Left colon (tissue), 2 donors: ENCODE measurements at regions not wholly inside any gene's neighbourhood (a gene's known extent, or its start where the extent isn't known, plus 50 kb on each side); places are given as distances from the start of the nearest gene placed in this dataset.

ENCODE experiments used
- ATAC-seq: fragments of 200-7000 bp; cut with Tn5 transposase; one replicate; pipeline ENCODE4 v1.9.1; 2020; ENCODE audit warnings: mild to moderate bottlenecking, moderate library complexity
- DNase-seq, 2 donors: peaks; one replicate each; pipeline ENCODE4 v3.0.0-alpha.2; 2020
- intact Hi-C, 2 donors: fragments of 100-400 bp; cut with DNase I in 1 of 2; cut with micrococcal nuclease in 1 of 2; formaldehyde crosslinking; loops; one replicate each; pipeline versions ENCODE4 v1.11.2 to v1.14.0; 2022; cut with DNase I, micrococcal nuclease
- donor health status: DM: no; HTN: no; CAD: no.
- donor health status: DM: yes; HTN: yes; CAD: no.

DNA sequence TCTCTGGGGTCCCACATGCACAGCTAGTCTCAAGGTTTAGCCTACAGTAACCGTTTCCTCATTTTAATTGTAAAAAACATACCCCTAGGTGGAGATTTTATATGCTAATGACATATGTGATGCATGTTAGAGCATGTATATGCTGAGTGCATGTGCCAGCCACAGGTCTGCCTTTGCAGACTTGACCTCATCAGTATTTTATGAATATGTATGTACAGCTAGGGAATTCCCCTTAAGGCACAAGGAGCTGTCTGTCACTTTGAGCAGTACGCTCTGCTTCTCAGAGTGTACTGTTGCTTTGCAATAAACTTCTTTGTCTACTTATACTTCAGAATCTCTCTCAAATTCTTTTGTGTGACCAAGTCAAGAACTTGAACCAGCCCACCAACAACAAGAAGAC is 131.2 kb upstream of the ERBB4 start:
- intact Hi-C loops = no loop called here
- DNase-seq (no peak), ATAC-seq (no peak)

DNA sequence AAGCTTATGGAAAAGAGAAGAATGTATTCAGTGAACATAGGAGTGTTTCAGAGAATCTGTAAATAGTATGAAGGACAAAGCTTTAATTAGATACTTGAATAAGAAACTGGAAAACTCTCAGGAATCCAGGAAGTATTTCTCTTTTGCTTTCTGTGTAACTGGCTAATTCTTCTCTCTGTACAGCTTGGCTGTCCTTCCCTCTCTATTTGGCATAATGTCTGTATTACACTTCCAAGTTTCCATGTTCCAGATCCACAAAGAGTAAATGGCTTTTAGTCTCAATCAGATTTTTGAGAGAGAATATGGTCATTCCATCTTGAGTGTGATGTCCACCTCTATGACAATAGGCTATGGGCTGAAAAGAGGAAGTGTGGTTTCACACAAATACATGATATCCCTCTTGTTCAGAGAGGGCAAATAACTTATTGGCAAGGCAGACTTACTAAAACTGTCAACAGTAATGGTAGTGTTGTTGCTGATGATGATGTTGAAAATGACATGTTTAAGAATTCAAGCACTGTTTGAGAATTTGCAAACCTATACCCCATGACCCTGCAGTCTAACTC is 129.2 kb upstream of the ERBB4 start:
- intact Hi-C loops = no loop called here
- ATAC-seq (no peak), DNase-seq (no peak)

DNA sequence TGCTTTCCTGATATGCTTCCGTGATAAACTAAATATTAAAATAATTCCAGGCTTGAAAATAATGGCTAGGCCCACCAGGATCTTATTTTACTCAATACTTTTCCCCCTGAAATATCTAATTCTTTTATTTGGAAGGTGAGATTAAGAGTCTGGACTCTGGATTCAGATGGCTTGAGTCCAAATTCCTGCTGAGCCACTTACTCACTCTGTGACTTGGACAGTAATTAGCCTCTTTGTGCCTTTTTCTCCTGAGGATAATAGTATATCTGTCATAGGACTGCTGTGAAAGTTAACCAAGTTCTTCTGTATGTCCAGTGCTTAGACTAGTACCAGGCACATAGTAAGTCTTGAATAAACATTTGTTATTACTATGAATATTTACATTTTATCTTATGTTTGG is 127.3 kb upstream of the ERBB4 start:
- no peak for ATAC-seq

DNA sequence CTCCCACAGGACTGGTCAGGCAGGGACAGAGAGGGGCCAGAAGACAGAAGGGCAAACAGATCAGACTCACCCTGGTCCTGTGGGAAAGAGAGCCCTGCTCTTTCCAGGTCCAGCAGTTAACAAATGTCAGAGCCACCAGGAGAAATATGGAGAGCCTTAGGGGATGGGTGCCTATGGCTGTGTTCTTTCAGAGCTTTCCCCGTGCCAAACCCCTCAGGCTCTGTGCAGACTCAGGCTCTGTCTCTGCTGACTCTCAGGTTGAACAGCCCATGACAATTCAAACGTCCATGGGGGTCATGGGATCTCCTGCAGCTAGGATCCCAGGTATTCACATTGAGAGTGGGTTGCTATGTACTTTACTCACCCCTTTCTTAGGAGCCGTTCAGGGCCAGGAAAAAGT is 120.8 kb upstream of the ERBB4 start:
- intact Hi-C loops = no loop called here
- no peak for DNase-seq
- ATAC-seq = no peak

More for the DNA sequence above, 127.3 kb upstream of the ERBB4 start:
- intact Hi-C loops = no loop called here
- no peak for DNase-seq

DNA sequence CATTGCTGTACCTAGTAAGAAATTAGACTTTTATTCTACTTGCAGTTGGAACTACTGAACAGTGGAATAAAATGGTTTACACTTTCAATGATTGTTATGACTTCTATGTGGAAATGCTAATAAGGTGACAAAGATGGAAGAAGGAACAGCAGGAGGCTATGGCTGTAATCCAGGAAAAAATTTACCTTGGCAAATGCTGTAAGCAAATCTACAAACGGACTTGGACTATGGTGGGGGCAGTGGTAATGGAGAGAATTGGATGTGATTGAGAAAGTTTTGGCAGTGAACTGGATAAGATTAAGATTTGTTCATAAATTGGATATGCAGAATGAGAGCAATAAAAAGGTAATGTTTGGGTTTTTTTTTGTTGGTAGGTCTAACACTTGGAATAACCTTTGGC is 111.0 kb upstream of the ERBB4 start:
- ATAC-seq (no peak), DNase-seq (no peak)
- intact Hi-C loops = no loop called here

DNA sequence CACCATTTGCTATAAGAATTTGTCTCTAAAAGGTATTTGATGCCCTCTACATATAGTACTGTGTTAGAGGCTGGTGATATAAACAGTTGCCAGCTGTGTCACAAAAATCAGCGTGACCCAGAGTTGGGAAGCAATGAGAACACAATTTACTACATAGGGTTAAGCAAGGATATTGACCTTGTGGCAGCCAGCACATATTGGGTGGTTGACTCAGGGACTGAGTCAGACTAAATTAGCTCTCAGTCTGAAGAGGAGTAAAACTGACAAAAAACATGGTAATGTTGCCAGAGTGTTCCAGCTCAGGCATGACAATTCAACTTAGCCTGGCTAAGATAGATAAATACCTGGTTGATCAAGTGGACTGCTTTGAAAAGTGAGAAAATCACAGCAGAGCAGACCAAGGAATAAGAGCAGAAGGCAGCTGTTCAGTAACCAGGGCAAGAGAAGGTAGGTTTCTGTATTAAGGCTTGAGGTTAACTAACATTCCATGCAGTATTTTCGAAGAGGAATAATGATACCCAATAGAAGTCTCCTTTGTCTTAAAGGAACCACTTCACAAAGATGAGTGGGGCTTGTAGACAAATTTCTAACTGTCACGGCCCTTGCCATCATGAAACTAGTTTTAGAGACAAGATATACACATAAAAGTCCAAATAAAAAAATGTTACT is 108.2 kb upstream of the ERBB4 start:
- ATAC-seq = no peak
- no peak for DNase-seq
- intact Hi-C loops = no loop called here

DNA sequence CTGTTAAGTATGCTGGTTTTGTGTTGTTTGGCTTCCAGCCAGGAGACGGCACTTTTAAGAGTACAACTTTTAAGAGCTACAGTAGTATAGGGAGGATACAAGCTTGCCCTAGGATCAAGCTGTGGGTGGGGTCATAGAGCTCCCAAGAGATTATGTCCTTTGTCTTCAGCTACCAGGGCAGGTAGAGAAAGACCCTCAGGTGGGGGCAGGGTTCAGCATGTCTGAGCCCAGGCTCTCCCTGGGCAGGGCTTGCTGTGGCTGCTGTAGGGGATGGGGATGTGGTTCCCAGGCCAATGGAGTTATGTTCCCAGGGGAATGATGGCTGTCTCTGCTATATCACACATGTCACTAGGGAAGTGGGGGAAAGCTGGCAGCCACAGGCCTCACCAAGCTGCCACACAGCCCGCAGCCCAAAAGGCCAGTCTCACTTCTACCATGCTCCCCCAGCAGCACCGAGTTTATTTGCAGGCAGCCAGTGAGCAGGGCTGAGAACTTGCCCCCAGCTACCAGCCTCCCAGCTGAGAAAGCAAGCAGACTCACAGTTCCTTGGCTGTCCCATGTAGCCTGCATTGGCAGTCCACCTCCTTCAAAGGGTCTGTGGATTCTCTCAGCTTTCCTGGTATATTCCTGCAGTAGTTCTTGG is 105.7 kb upstream of the ERBB4 start:
- DNase-seq (no peak), ATAC-seq (no peak)
- intact Hi-C loops = no loop called here

DNA sequence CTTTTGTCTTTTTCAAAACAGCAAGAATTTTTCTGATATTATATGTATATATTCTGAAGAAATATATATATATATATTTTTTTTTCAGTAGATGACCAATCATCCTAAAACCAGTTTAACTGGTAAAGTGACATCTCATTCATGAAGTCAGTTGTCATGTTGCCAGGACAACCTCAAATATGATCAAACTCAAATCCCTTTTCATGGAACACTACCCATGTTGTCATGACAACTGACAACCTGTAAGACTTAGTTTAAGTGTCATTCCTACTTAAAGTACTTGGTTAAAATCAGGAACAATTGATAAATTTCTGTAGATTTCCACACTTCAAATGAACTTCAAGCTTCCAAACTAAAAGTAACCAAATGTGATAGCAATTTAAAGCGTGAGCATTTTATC is 101.8 kb upstream of the ERBB4 start:
- ATAC-seq = no peak
- DNase-seq = no peak
- intact Hi-C loops = no loop called here

DNA sequence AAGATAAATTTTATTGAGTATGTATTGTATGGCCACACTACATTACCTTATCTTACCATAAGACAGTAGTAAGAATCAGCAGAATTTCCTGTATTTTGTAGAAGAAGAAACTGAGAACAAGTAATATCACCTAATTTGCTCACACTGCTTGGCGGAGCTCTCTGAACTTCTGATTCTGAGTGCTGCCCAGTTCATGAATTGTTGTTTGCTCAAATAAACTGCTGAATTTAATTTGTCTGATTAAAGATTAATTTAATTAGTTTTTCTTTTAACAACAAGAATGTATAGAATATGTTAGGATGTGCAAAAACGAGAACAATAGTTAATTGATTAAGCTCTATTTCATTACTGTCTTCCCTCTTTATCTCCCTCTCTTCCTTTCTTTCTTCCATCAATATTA is 100.1 kb upstream of the ERBB4 start:
- DNase-seq (no peak), ATAC-seq (no peak)
- intact Hi-C loops = no loop called here

DNA sequence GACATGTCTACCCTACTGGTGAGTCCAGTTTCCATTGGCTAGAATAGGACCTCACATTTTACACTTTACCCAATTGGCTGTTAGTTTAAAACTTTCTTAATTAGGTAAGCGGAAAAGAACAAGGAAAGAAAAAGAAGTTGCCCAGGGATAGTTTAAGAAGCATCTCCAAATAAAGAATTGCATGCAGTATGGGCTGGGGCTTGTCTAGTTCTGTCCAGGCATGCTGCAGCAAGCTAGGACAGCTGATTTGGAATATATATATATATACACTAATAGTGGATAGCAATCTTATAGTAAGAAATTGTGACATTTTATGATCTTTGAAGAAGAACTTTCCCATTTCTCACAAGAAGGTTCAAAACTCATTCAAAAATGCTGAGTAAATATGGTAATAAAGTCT is 90.0 kb upstream of the ERBB4 start:
- no peak for ATAC-seq

DNA sequence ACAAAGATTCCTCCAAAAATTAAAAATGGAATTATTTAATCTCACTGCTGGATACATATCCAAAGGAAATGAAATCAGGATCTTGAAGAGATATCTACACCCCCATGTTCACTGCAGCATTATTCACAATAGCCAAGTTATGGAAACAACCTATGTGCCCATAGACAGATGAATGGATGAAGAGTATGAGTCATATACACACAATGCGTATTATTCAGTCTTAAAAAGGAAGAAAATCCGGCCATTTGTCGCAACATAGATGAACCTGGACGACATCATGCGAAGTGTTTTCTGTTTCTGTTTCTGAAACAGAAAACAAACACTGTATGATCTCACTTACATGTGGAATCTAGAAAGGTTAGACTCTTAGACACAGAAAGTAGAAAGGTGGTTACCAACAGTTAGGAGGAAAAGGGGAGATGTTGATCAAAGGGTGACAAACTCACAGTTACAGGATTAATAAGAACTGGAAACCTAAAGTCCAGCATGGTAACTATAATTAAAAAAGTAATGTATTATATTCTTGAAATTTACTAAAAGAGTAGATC is 87.8 kb upstream of the ERBB4 start:
- ATAC-seq = no peak
- no peak for DNase-seq
- intact Hi-C loops = no loop called here

More for the DNA sequence above, 90.0 kb upstream of the ERBB4 start:
- DNase-seq = no peak
- intact Hi-C loops = no loop called here

DNA sequence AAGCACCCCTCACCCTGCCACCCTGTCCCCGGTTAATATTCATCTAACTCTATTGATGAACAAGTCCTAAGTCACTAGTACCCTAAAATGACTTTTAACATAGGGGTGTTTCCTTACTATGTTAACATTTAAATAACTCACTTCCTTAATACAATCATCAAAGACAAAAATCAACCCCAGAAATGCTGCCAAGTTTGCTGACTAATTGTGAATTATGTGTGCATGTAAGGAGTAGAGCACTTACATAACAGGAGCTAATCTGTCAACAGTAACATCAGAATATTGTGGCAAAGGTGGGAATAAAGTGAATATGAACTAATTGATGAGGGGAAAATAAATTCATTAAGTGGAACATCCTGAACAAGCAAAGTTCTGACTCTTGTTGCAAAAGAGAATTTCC is 81.4 kb upstream of the ERBB4 start:
- ATAC-seq (no peak), DNase-seq (no peak)
- intact Hi-C loops = no loop called here

DNA sequence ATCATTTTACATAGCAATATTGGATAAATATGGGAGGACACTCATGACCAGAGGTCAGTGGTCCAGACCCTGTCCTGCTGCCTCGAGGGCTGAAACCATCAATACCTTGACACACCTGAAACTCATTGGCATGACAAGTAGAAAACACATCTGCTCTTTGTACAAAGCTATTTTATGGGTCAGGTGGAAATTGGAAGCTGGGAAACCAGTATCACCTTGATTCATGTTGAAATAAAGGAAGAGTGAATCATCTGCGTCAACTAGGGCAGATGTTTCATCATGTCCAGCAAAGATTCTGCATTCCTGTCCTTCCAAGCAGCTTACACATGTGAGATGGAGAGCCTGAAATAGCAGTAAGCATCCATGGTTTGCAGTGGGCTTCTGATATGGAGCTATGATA is 80.0 kb upstream of the ERBB4 start:
- ATAC-seq = no peak
- DNase-seq = no peak
- intact Hi-C loops = no loop called here

DNA sequence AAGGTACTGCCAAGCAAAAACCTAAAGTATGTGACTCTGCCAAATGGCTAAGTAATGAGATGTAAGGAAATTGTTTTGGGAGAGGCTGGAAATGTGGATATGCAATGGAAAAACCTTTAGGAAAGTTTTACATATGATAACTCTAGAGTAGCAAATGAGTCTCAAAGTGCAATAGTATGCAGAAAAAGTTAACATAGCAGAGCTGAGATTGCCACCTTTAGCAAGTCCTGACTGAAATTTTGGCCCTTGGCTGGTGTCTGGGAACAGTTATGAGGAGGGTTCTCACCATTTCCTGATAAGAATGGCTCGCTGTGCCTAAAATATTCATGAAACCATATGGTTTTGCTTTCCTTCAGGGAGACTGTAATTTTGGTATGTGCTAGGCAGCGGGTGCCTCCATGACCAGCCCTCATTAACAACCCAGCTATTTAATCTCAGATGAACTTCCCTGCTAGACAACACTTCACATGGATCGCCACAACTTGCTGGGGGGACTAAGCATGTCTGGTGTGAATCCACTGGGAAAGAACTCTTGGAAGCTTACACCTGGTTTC is 72.3 kb upstream of the ERBB4 start:
- ATAC-seq = no peak
- intact Hi-C loops = no loop called here
- DNase-seq = no peak

DNA sequence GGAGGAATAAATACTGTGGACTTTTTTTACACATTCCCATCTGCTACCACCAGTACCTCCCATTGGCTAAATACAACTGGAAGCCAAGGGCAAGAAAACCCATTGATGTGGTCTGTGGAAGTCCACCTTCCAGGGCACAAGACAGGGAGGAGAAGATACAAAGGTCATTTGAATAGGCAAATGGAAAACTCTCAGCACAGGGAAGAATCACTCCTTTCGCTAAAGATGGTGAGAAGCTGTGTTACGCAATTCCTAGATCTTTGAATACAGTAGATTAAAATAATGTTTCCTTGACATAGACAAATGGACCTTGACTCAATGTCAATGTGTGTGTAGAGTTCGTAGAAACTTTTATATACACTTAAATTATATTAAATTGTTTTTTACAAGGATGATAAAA is 70.9 kb upstream of the ERBB4 start:
- no peak for DNase-seq
- intact Hi-C loops = no loop called here
- ATAC-seq = no peak

DNA sequence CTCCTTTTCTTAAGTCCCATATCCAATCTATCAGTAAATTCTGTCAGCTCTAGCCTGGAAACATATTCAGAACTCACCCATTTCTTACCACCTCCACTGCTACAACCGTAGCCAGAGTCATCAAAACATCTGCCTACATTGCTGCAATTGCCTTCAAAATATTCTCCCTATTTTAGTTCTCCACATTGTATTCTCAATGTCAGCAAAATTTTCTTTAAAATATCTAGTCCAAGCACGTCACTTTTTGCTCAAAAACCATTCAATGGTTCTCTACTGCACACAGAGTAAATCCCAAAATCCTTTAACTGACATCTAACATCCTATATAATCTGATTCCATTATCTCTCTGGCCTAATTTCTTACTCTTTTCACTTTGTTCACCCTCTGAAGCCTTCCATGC is 68.5 kb upstream of the ERBB4 start:
- ATAC-seq = no peak
- intact Hi-C loops = no loop called here
- DNase-seq = no peak

DNA sequence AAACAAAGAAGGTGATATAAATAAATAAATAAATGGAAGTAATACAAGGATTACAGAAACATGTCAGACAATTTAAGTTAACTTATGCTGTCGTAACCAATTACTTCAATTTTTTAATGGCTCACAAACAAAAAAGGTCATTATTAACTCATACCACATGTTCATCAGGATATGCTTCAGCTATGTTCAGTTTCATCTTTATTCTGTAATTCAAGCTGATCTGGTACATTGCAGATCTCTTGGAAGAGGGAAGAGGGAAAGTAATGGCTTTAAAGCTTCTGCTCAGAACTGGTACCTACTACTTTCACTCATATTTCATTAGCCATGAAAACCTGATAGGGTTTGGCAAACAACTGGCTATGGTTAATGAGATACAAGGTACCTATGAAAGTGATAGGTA is 67.6 kb upstream of the ERBB4 start:
- no peak for DNase-seq
- intact Hi-C loops = no loop called here
- ATAC-seq = no peak

DNA sequence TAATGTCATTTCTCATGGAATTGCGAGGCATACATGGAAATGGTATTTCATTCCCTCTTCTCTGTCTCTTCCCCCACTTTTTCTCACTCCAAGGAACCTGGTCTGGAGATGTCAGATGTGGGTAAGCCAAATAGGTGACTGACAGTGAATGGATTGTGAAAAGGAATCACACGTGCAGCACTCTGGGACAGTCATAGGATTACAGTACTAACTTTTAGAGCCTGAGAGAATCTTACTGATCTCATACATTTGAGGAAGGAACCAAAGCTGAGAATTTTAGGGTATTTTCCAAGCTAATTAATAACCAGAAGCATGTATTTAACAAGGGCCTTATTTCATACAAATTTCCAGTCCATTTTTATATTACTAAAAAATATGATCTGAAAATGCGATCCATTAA is 58.1 kb upstream of the ERBB4 start:
- DNase-seq (no peak), ATAC-seq (no peak)
- intact Hi-C loops = no loop called here

DNA sequence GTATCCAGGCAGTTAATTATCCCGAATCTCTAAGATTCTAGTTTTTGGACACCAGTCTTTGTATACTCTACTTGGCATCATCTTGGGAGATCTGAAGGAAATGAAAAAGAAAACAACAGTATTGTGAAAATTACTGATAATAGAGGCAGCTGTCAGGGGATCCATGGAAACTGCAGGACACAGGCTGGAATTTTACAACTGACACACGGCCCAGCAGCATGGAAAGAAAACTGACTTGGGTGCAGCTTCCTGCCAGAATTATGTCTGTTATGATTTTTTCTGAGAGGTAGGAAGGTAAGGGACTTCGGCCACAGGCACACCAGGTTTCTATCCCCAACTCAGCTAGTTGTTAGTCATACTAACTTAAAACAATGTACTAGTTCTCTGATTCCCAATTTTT is 57.7 kb upstream of the ERBB4 start:
- ATAC-seq (no peak), DNase-seq (no peak)
- intact Hi-C loops = no loop called here

DNA sequence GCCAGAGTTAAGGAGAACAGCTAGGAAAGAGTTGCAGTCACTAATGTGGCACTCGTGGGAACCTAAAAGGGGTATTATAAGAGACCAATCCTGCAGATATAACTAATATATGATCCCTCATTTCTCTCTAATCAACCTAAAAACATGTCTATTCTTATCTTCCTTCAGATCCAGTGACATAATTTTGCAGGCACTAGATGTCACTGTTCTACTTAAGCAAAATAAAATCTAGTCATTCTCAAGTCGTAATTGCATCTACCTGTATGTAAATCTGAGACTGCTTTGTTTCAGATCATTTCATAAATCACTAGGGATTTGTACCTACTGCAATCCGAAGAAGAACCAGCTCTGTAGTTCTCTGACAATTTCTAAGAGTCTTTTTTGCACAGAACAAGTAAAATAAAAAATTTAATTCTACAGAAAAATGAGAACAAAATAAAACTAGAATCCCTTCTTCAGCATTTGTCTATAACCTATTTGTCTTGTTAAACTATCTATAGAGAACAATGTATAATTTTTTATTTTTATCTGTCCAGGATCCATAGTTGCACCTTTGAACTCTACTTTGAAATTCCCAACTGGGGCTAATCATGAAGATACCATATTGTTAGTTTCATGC is 56.5 kb upstream of the ERBB4 start:
- ATAC-seq (no peak), DNase-seq (no peak)
- intact Hi-C loops = no loop called here
